T-helper 1 cell treated with Interleukin-12 subunit alpha and Interleukin-12 subunit beta and Interleukin-4 antibody, amounts not matched to agents 30 μg/mL and 1 μg/mL, for 36 hours (primary cell): ENCODE measurements at regions not wholly inside any gene's neighbourhood (a gene's known extent, or its start where the extent isn't known, plus 50 kb on each side); places are given as distances from the start of the nearest gene placed in this dataset.

ENCODE experiments used
- H3K27ac Mint-ChIP-seq: one replicate; pipeline ENCODE4 v1.8.0; 2021; ENCODE audit warnings: mild to moderate bottlenecking, mixed read lengths
- H3K27me3 Mint-ChIP-seq: one replicate; pipeline ENCODE4 v1.8.0; 2021; ENCODE audit warnings: low read depth, mixed read lengths
- H3K36me3 Mint-ChIP-seq: one replicate; pipeline ENCODE4 v1.8.0; 2021; ENCODE audit warnings: low read depth, mixed read lengths
- H3K4me1 Mint-ChIP-seq: one replicate; pipeline ENCODE4 v1.8.0; 2021; ENCODE audit warnings: low read depth, mixed read lengths
- H3K4me3 Mint-ChIP-seq: one replicate; pipeline ENCODE4 v1.8.0; 2021; ENCODE audit warnings: mild to moderate bottlenecking, moderate library complexity, mixed read lengths
- H3K9me3 Mint-ChIP-seq: one replicate; pipeline ENCODE4 v1.8.0; 2021; ENCODE audit warnings: mixed read lengths

DNA sequence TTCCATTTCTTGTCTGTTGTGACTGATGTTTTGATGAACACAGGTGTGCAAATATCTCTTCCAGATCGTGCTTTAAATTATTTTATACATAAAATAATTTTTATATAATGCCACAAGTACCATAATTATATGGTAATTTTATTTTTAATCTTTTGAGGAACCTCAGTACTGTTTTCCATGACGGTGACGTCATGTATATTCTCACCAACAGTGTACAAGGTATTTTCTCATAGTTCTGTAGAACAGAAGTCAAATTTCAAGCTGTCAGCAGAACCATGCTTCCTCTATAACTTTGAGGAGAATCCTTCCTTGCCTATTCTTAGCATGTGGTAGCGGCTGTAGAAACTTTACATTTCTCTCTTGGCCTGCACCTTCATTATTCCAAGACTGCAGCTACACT lies 349.4 kb upstream of the GYPC start:
- Mint-ChIP-seq H3K27me3 (no peaks in the 10 kb centered on the region), H3K4me1 (no peaks in the 10 kb centered on the region), H3K36me3 (no peaks in the 10 kb centered on the region)

DNA sequence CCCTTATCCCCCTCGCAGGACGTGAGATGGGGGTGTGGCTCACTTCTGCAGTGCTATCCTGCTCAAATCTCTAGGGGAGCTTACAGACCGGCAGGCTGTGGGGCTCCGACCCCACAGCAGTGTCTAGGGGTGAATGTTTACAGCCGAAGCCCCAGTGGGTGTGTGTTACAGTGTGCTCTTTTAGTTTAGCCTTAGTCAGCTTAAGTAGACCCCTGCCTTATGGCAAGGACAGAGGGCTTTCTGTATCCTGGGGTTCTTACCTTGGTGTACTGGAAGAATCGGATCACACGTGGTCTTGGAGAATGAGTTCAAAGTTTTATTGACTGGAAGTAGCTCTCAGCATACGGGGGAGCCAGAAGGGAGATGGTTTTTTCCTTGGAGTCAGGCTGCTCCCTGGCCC lies 348.2 kb upstream of the GYPC start:
- Mint-ChIP-seq H3K36me3 (no peaks in the 10 kb centered on the region), H3K27me3 (no peaks in the 10 kb centered on the region), H3K9me3 (no peaks in the 10 kb centered on the region), H3K4me1 (no peaks in the 10 kb centered on the region), H3K4me3 (no peak overlapping the region), H3K27ac (no peak overlapping the region)

More for the DNA sequence above, 349.4 kb upstream of the GYPC start:
- Mint-ChIP-seq H3K9me3 (no peaks in the 10 kb centered on the region), H3K4me3 (no peak overlapping the region), H3K27ac (no peak overlapping the region)

GRCh38 chr2:126309185-126309584 lies 346.8 kb upstream of the GYPC start:
- no peaks in the 10 kb centered on the region for H3K4me1 Mint-ChIP-seq
- H3K4me3 Mint-ChIP-seq, result no peak overlapping the region
- H3K36me3 Mint-ChIP-seq, result no peaks in the 10 kb centered on the region
- H3K27me3 Mint-ChIP-seq, result no peaks in the 10 kb centered on the region
- H3K27ac Mint-ChIP-seq, result no peak overlapping the region
- no peaks in the 10 kb centered on the region for H3K9me3 Mint-ChIP-seq

- H3K27me3 Mint-ChIP-seq, result no peaks in the 10 kb centered on the region
- no peak overlapping the region for H3K27ac Mint-ChIP-seq
These were observed 343.4 kb upstream of the GYPC start for GRCh38 chr2:126312579-126312978.

DNA sequence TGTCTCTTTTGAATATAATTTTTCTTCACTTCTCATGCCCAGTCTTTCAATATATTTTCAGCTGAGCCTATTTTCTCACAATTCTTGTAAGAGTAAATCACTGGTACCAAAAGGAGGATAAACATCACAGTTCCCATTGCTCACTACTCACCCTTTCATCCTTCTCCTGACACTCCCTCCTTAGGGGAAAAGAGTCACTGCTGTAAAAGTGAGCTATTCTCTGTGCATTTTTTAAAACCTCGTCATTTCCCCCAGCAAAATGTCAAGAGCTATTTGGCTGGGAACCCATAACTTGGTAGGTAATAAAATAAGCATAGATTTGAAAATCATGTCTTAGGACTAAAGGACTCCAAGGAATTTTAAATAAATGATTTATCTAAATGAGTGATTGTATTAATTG lies 340.1 kb upstream of the GYPC start:
- H3K27me3 Mint-ChIP-seq, result no peaks in the 10 kb centered on the region
- H3K4me1 Mint-ChIP-seq, result no peaks in the 10 kb centered on the region

More at GRCh38 chr2:126312579-126312978, 343.4 kb upstream of the GYPC start:
- Mint-ChIP-seq H3K4me1 (no peaks in the 10 kb centered on the region), H3K36me3 (no peaks in the 10 kb centered on the region), H3K4me3 (no peak overlapping the region), H3K9me3 (no peaks in the 10 kb centered on the region)

DNA sequence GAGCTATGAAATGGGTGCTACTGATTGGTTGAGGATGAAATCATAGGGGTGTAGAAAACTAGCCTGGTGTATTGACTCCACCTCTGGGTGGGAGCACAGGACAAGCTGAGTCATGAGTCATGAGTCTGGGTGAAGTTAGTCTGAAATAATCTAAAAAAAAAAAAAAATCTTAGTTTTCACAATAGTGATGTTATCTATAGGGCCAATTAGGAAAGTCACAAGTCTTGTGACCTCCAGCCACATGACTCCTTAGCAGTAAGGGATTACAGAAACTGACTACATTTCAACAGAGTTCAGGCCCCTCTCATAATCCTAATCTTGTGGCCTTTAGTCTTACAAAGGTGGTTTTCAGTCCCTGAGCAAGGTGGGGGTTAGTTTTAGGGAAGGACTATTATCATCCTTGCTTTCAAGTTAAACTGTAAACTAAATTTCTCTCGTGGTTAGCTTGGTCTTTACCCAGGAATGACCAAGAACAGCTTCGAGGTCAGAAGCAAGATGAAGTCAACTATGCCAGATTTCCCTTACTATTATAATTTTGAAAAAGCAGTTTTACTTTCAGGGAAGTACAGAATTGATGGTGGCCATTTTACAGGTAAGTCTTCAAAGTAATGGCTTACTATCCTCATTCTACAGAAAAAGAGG lies 338.0 kb upstream of the GYPC start:
- no peaks in the 10 kb centered on the region for H3K9me3 Mint-ChIP-seq
- H3K27me3 Mint-ChIP-seq, result no peaks in the 10 kb centered on the region
- H3K27ac Mint-ChIP-seq, result no peak overlapping the region
- no peak overlapping the region for H3K4me3 Mint-ChIP-seq
- H3K36me3 Mint-ChIP-seq, result no peaks in the 10 kb centered on the region
- no peaks in the 10 kb centered on the region for H3K4me1 Mint-ChIP-seq

More for the DNA sequence above, 340.1 kb upstream of the GYPC start:
- H3K36me3 Mint-ChIP-seq, result no peaks in the 10 kb centered on the region
- no peaks in the 10 kb centered on the region for H3K9me3 Mint-ChIP-seq
- no peak overlapping the region for H3K27ac Mint-ChIP-seq
- H3K4me3 Mint-ChIP-seq, result no peak overlapping the region

- Mint-ChIP-seq H3K4me1 (no peaks in the 10 kb centered on the region), H3K36me3 (no peaks in the 10 kb centered on the region), H3K9me3 (no peaks in the 10 kb centered on the region), H3K27ac (no peak overlapping the region), H3K4me3 (no peak overlapping the region), H3K27me3 (no peaks in the 10 kb centered on the region)
These were observed 333.6 kb upstream of the GYPC start for GRCh38 chr2:126322342-126322741.

DNA sequence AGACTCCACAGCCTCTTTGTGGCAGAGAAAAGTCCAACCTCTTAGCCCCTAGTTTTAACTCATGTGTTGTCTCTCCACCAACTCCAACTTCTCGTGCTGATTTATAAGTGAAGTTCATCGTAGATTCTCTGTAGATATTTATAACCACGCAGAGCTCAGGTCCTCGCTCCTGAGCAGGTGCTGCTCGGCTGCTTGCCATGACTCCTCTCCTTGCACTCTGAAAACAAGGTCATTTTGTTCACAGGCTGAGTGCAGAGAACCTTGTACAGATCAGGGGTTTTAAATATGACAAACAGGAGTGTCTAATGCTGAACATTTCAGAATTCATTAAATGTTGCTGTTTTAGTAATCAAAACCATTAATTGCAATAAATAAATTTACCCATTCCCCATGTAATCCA lies 330.8 kb upstream of the GYPC start:
- Mint-ChIP-seq H3K4me1 (no peaks in the 10 kb centered on the region), H3K27me3 (no peaks in the 10 kb centered on the region), H3K27ac (no peak overlapping the region), H3K9me3 (no peaks in the 10 kb centered on the region), H3K36me3 (no peaks in the 10 kb centered on the region), H3K4me3 (no peak overlapping the region)

DNA sequence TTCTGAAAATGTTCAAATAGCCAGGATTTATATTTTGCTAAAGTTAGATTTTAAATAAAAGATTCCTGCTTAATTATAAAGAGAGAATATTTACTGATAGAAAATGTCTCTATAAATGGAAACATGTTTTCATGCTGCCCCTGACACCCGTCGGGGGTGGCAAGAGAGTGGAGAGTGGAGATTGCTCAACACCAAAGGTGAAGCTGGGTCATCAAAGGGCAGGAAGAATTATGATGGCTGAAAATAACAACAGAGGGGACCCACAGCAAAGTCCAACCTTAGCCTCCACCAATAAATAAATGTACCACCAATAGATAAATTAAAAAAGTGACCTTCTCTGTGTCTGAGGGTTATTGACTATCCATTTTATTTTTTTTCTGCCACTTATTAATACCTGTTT lies 326.8 kb upstream of the GYPC start:
- Mint-ChIP-seq H3K27me3 (no peaks in the 10 kb centered on the region), H3K4me3 (no peak overlapping the region), H3K4me1 (no peaks in the 10 kb centered on the region), H3K36me3 (no peaks in the 10 kb centered on the region), H3K9me3 (peaks cover 23% of the 10 kb centered on the region), H3K27ac (no peak overlapping the region)

DNA sequence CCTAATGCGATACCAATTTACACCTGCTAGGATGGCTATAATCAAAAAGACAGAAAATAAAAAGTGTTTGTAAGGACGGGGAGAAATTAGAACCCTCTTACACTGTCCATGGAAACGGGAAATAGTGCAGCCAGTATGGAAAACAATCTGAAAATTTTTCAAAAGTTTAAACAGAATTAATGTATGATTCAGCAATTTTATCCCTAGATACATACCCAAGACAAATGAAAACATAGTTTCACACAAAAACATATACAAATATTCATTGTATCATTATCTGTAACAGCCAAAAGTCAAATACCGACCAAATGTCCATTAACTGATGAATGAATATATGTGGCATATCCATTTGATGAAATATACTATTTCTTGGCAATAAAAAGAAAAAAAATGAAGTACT lies 313.5 kb upstream of the GYPC start:
- Mint-ChIP-seq H3K27me3 (no peaks in the 10 kb centered on the region), H3K27ac (no peak overlapping the region), H3K36me3 (no peaks in the 10 kb centered on the region), H3K9me3 (no peaks in the 10 kb centered on the region), H3K4me1 (no peaks in the 10 kb centered on the region), H3K4me3 (no peak overlapping the region)

DNA sequence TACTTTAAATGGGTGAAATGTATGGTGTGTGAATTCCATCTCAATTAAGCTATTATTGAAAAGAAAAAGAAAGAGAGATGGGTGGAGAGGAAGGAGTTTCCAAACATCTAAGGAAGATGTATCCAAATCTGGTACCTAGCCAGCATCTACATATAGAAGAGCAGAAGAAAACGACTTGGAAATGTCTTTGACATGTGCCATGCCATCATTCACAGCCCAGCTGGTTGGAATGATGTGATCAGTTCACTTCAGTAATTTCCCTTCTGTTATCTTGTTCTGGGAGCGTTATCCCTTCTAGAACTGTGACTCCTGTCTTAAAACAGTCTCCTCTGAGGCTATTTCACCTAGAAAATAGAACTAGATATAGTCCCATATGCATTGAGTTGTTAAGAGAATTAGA lies 312.8 kb upstream of the GYPC start:
- Mint-ChIP-seq H3K4me3 (no peak overlapping the region), H3K27ac (no peak overlapping the region), H3K36me3 (no peaks in the 10 kb centered on the region), H3K4me1 (no peaks in the 10 kb centered on the region), H3K27me3 (no peaks in the 10 kb centered on the region), H3K9me3 (no peaks in the 10 kb centered on the region)

- Mint-ChIP-seq H3K27me3 (no peaks in the 10 kb centered on the region), H3K27ac (no peak overlapping the region), H3K4me1 (no peaks in the 10 kb centered on the region), H3K36me3 (no peaks in the 10 kb centered on the region), H3K9me3 (no peaks in the 10 kb centered on the region), H3K4me3 (no peak overlapping the region)
These were observed 311.5 kb upstream of the GYPC start for GRCh38 chr2:126344493-126344892.

DNA sequence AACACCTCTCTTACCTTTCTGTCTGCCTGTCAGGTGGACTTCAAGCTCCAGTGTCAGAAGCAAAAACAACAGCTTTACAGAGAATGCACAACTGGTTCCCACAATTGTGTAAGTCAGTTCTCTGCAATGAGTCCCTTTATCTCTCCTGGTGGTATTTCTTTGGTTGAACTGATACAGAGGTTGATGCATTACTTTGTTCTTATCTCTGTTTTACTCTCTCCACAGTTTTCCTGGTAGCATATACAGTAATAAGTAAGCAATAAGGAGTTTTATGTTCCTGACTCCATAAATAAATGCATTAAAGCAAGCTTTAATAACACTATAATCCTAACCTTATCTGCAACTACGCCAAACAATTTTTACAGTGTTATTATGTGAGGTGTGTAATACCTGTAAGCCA lies 310.3 kb upstream of the GYPC start:
- no peak overlapping the region for H3K27ac Mint-ChIP-seq
- no peaks in the 10 kb centered on the region for H3K4me1 Mint-ChIP-seq
- no peaks in the 10 kb centered on the region for H3K27me3 Mint-ChIP-seq
- no peaks in the 10 kb centered on the region for H3K36me3 Mint-ChIP-seq
- no peak overlapping the region for H3K4me3 Mint-ChIP-seq
- no peaks in the 10 kb centered on the region for H3K9me3 Mint-ChIP-seq

DNA sequence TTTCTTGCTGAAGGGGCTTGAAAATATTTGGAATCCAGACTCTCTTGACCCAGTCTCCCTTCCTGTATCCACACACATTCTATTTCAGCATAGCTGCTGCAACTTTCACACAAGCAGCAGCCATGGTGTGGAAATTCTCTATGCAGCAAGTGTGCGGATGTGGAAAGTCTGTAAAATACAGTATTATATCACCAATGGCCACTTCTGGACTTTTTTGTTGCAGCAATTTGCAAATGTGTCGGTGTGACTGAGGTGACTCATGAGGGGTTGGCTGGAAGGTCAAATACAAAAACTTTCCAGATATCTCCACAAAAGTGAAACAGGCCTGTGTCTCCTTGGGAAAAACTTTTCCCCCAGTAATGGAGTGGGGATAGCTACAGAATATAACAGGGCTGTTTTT lies 299.3 kb upstream of the GYPC start:
- Mint-ChIP-seq H3K4me3 (no peak overlapping the region), H3K36me3 (no peaks in the 10 kb centered on the region), H3K4me1 (no peaks in the 10 kb centered on the region), H3K9me3 (no peaks in the 10 kb centered on the region), H3K27ac (no peak overlapping the region), H3K27me3 (no peaks in the 10 kb centered on the region)

GRCh38 chr2:126358122-126358521 lies 297.8 kb upstream of the GYPC start:
- H3K27me3 Mint-ChIP-seq, result no peaks in the 10 kb centered on the region
- H3K27ac Mint-ChIP-seq, result no peak overlapping the region
- H3K4me3 Mint-ChIP-seq, result no peak overlapping the region
- no peaks in the 10 kb centered on the region for H3K4me1 Mint-ChIP-seq
- H3K36me3 Mint-ChIP-seq, result no peaks in the 10 kb centered on the region
- H3K9me3 Mint-ChIP-seq, result no peaks in the 10 kb centered on the region

- Mint-ChIP-seq H3K27me3 (no peaks in the 10 kb centered on the region), H3K4me1 (no peaks in the 10 kb centered on the region), H3K36me3 (no peaks in the 10 kb centered on the region), H3K27ac (no peak overlapping the region), H3K9me3 (no peaks in the 10 kb centered on the region), H3K4me3 (no peak overlapping the region)
These were observed 296.5 kb upstream of the GYPC start for GRCh38 chr2:126359494-126359893.
